GM19043 (cell line): ENCODE measurements at regions not wholly inside any gene's neighbourhood (a gene's known extent, or its start where the extent isn't known, plus 50 kb on each side); places are given as distances from the start of the nearest gene placed in this dataset.

Experiments used
- ATAC-seq: cut with Tn5 transposase; IDR thresholded peaks from one replicate; pipeline ENCODE4 v1.9.1; 2021; ENCODE audit warnings: low read depth; ENCODE audit not compliant: unreplicated experiment

DNA sequence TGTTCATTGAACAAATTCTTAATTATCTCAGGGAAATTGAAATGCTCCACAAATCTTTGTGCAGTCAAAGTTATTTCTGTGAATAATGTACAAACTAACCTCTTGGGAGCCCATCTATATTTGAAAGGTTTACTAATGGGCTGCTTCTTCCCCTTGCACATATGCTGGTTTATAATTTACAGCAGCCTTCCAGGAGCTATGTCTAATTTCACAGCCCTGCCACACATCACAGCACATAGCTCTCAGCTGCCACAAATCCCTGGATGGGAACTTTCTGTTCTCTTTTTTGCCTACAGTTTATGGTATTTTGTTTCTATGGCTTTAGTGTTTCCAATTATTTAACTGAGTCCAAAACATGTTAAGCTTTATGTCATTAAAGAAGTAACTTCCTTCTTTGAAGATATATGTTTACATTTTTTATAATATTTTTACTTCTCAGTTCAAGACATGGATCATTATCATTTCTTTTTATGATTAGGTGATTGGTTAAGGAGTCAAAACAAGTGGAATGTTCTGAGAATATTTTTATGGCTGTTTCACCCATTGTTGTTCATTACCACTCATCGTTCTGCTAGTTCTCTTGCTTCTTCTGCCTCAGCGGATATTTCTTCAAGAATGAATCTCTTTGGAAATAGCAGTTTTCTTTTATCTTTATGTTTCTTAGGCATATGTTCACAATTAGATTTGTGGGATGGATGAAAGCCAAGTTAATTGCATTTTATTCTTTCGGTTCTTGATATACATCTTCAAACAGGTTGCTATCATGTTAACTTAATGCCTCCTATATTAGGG lies 475.6 kb upstream of the MIS18BP1 start:
- ATAC-seq = no peak

DNA sequence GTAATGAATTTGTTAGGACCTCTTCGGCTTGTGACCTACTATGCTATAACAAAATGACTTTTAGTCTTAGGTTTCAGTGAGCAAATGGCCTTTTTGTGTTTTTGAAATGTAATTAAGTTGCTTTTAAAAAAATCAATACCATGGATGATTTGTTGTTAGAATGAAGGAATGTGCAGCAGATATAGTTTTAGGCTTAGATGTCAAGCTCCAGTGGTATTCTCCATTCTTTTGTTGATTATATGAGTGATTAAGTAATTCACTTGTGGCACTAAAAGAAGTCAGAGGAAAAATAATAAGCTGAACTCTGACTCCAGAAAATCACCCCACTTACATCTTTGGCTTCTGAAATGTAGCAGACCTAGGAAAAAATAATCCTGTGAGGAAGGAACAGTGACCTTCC lies 474.1 kb upstream of the MIS18BP1 start:
- no peak for ATAC-seq

DNA sequence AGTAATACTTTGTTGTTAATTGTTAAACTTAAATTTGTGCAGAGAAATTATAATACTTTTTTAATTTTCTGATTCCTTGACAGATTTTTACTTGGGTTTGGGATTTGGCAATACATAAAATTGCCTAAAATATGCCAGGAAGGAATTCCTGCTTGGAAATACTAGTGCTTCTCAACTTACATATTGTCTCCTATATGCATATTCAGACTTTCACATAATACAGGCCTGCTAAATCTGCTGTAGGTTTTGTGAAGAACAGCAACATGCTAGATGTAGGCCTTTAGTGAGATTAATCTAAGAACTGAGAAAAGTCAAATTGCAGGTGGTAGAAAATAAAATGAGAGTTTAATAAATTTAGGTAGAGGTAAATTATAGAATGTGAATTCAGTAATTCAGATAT lies 468.5 kb upstream of the MIS18BP1 start:
- no peak for ATAC-seq

DNA sequence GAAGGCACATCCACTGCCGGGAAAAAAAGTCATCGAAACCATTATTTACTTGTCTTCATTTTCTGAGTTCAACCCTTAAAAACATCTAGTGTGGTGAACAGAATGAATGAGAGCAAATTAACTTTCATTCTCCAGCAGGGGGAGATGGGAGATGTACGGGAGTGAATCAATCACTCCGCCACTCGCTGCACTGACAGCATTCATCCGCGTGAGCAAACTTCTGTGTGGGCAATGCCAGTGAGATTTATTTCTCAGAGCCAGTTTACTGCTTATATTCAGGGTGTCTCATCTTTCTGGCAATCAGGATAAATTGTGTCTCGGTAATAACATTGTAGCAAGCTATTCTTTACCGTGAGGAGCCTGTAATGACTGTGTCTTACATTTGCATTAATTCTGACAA lies 463.6 kb upstream of the MIS18BP1 start:
- ATAC-seq = no peak

DNA sequence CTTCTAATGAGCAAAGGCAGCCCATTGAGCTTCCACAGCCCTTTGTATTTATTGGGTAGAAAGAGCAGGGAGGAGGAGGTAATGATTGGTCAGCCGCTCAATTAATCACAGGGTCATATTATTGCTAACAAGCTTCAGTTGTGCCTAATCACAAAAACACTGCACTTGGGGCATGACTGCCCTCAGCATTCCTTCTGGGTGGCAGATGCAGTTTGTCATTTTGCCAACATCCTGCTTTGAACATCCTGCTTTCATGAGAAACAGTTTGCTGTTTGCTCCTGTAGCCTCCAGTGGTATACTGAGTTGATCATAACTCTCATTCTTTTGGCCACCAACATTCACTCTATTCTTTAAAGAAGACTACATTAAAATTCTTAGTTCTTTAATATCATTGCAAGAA lies 462.9 kb upstream of the MIS18BP1 start:
- ATAC-seq = no peak

DNA sequence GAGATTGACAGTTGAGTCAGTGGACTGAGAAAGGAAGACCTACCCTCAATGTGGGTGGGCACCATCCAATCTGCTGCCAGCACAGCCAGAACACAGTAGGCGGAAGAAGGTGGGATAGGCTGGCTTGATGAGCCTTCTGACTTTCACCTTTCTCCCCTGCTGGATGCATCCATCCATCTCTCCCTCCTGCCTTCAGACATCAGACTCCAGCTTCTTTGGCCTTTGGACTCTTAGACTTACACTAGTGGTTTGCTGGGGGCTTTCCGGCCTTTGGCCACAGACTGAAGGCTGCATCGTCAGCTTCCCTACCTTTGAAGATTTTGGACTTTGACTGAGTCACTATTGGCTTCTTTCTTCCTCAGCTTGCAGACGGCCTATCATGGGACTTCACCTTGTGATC lies 456.5 kb upstream of the MIS18BP1 start:
- ATAC-seq = no peak

DNA sequence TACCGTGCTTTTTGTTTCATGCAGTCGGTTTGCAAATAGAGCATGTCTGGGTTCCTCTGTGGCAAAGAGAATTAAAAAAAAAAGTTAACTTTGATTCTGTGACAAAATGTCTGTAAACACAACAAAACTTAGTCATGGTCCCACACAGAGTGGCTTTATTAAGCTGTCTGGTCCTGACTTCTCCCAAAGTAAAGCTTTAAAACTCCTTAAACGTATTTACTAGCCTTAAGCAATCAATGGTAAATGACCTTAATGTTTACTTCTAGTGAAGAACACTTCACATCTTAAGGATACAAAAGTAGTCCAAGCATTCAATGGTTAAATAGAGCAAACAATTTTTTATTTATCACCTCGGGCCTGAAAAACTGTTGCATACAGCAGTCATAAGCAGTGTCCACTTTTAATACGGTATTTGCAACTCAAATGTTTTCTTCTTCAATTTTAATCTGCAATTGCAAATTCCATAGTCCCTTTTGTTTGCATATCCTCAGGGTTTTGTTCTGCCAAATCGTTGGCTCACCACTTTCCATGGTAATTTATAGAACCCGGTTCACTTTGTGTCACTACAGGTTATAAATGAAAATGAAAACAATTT lies 453.0 kb upstream of the MIS18BP1 start:
- no peak for ATAC-seq

DNA sequence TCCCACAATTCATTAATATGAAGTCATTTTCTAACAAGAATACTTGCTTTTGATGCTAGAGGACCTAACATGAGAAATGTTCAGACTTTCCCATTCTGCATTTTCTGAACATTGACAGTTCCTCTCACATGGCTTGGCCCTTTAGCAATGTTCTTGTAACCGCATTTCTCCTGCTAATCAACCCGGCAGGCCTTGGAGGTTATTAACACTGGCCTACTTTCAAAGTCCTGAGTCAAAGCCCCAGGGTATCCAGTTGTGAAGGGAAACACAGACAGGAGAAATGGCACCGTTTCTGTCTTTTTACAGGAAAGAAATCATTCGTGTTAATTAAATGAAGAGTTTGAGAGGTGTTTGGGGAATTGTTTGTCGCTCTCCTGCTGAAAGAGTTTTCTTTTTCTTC lies 446.5 kb upstream of the MIS18BP1 start:
- no peak for ATAC-seq

DNA sequence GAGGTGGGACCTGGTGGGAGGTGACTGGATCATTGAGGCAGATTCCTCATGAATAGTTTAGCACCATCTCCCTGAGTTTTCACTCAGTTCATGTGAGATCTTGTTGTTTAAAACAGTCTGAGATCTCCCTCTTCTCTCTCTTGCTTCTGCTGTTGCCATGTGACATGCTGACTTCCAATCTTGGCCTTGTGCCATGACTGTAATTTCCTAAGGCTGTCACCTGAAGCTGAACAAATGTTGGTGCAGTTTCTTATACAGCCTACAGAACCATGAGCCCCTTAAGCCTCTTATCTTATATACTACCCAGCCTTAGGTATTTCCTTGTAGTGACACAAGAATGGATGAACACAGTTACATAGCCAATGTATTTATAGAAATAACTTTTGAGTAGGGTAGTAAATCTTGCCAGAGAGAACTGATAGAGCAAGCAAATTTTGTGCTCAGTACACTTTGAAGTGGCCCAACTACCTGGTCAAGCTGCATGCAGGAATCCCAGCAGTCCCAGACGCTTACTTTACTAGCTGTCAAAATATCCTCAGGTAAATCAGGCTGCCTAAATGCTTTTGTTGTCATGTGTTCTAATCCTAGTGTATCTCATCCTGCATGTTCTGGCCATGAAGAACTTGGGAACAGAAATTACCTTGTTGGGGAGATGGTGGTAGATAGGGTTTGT lies 445.6 kb upstream of the MIS18BP1 start:
- no peak for ATAC-seq

DNA sequence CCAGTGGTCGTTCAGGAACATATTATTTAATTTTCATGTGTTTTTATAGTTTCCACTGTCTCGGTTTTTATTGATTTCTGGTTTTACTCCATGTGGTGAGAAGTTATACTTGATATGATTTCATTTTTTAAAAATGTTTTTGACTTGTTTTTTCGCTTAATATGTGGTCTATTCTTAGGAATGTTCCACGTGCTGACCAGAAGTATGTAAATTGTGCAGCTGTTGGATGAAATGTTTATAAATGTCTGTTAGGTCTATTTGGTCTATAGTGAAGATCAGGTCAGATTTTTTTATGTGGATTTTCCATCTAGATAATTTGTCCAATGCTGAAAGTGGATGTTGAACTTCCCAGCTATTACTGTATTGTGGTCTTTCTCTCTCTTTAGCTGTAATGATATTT lies 433.8 kb upstream of the MIS18BP1 start:
- no peak for ATAC-seq

DNA sequence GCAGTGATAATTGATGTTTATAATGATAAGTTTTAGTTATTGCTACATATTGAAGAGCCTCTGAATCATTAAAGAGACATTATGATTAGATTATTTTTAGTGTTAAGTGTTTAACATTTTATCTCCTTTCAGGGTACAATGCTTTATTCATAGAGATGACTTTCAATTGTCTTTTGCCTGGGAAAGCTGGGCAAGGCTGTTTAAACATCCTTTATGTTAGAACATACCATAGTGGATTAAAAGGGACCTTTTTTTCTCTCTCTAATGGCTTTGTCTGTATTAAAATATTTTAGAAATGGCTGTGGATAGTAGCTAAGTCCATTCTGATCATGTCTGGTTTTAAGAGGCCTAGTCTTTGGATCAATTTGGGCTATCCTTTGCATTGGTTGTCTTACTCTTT lies 427.5 kb upstream of the MIS18BP1 start:
- no peak for ATAC-seq

DNA sequence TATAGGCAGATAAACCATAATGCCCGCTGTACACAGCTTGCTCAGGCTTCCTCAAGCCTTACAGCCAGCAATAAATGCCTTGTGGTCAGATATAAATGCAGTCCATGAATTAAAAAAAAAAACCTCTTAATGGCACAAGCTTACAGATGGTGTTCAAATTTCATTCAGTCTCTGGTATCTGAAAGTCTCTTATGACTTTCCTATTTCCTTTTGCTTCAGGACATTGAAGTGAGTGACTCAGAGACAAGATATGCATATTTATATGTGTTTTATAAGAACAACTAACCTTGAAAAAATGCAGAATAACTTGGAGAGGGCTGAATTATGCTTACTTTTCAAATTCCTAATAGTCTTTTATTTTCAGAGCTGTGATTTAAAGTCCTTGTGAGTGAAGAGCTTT lies 426.9 kb upstream of the MIS18BP1 start:
- ATAC-seq = no peak

DNA sequence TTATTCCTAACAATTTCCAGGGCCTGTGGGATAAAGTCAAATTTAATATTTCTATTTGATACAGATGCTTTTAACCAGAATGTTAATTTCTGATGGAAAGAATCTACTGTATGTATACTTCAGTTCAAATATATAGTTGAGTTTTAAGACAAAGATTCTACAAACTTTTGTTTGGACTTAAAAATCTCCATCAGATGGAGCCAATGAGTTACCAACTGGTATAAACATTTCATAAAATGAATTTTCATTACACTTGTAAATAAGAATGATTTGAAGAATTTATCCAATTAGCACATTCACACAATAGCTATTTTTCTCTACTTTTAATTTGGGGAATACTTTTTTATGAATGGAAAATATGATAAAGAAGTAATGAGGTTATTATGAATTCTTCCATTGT lies 425.2 kb upstream of the MIS18BP1 start:
- no peak for ATAC-seq

DNA sequence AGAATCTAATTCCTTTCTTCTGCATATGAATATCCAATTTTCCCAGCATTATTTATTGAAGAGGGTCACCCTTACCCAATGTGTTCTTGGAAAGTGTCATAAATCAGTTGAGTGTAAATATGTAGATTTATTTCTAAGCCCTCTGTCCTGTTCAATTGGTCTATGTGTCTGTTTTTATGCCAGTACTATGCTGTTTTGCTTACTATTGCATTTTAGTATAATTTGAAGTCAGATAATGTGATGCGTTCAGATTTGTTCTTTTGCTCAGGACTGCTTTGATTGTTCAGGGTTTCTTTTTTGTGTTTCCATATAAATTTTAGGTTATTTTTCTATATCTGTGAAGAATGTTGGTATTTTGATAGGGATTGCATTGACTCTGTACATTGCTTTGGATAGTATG lies 420.4 kb upstream of the MIS18BP1 start:
- ATAC-seq = no peak

DNA sequence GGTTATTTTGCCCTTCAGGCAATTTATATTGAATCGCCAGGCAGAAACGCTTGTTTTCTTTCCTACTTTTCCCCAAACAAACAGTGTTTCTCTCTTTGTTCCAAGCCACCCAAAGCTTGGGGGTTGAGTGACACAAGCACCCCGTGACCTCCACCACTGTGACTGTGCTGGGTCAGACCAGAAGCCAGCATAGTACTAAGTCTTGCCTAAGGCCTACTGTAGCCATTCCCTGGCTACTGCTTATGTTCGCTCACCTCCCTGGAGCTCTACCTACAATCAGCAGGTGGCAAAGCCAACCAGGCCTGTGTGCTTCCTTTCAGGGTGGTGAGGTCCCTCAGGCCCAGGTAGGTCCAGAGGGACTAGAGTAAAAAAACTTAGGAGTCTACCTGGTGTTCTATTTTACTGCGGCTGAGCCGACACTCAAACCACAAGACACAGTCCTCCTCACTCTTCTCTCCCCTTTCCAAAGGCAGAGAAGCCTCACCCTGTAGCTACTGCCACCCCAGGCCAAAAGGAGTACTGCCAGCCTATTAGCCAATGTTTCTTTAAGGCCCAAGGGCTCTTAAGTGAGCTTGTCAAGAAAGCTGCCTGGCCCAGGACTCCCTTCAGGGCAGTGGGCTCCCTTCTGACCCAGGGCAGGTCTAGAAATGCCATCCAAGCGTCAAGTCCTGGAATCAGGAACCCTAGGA lies 411.8 kb upstream of the MIS18BP1 start:
- ATAC-seq = no peak

DNA sequence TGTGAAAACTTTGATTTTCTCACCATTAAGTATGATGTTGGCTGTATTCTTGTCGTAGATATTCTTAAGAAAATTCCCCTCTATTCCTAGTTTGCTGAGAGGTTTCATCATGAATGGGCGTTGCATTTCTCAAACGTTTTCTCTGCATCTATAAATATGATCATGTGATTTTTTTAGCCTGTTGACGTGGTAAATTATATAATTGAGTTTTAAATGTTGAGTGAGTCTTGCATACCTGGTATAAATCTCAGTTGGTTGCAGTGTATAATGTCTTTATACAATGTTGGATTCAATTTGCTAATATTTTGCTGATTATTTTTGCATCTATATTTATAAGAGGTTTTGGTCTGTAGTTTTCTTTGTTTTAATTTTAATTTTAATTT lies 405.9 kb upstream of the MIS18BP1 start:
- ATAC-seq = no peak

DNA sequence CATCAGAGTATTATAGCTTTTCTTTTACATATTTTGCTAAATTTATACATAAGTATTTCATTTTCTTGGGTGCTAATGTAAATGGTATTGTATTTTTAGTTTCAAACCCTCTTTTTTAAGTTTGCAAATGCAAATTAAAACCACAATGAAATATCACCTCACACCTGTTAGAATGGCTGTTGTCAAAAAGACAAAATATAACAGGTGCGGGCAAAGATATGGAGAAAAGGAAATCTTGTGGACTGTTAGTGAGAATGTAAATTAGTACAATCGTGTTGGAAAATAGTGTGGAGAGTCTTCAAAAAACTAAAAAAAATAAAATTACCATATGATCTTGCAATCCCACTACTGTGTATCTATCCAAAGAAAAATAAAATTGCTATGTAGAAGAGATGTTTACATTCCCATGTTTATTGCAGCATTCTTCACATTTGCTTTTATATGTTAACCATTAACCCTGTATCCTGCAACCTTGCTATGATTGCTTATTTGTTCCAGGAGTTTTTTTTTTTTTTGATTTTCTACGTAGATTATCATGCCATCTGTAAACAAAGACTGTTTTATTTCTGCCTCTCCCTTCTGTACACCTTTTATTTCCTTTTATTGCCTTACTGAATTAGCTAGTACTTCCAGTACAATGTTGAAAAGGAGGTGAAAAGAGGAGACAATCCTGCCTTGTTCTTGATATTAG lies 405.4 kb upstream of the MIS18BP1 start:
- ATAC-seq = no peak

DNA sequence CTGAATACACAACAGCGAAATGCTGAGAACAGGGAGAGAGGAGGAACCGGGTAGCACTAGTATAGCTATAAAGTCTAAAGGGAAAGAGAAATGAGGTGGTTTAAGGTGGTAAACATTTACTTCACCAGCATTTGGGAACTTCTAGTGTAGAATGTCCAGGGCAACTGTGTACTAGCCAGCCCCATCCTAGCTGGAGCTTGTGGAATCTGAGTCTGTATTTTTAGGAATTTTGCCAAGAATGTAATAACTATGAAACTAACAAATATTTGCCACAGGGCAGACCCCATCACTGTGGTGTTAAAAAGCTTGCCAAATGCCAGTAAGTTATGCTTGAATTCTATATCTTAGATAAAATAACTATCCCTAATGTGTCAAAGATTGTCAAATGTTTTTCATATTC lies 398.9 kb upstream of the MIS18BP1 start:
- no peak for ATAC-seq

DNA sequence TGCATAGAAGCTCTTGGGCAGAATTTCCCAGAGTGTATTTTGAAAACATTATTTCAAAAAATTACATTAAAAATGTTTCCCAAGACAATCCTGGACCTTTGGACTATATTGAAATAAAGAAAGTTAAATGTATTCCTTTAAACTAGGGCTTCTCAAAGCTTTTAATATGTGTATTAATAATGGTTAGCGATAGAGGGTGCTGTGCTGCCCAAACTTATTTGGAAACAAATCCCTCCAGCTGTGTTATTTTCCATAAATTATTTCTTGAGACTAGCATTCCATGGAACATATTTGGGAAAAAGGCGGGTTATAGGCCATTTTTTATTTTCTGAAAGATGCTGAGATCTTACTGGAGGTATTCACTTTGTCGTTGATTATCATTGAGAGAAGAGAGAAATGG lies 397.8 kb upstream of the MIS18BP1 start:
- ATAC-seq = no peak

DNA sequence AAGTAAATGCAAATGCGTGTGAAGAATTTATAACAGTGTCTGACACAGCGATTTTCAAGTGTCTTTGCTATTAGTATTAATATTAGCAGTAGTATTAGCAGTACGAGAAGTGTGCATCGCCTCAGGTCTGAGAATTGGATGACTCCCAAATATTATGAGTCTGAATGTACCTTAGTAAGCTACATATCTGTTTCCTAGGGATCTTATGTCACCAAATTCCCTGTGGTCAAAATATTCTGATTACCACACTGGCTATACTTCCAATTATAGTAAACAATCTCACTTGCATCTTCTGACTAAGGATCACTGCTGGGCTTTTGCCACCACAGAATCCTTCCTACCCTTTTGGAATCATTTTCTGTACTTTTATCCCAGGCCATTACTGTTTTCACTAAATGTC lies 396.0 kb upstream of the MIS18BP1 start:
- ATAC-seq = no peak

DNA sequence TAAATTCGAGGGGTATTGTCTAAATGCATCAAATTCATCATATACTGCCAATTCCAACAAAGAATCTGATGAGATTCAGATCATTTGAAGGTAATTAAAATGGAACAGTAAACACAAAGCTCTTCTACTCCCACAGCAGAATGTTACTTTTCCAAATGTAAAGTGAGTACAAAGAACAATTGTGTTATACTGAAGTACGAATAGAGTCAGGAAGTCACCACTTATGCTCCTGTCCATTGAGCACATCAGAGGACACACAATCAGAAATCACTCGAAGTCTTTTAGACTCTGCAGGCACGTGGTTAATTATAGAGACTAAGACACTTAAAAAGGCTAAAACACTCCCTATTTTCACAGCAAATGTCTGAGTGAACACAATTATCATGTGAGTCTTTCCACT lies 388.5 kb upstream of the MIS18BP1 start:
- ATAC-seq = no peak
